Left colon (tissue), 2 donors: ENCODE measurements at regions not wholly inside any gene's neighbourhood (a gene's known extent, or its start where the extent isn't known, plus 50 kb on each side); places are given as distances from the start of the nearest gene placed in this dataset.

Source experiments
- ATAC-seq: fragments of 200-7000 bp; cut with Tn5 transposase; one replicate; pipeline ENCODE4 v1.9.1; 2020; ENCODE audit warnings: mild to moderate bottlenecking, moderate library complexity
- DNase-seq, 2 donors: peaks; one replicate each; pipeline ENCODE4 v3.0.0-alpha.2; 2020
- intact Hi-C, 2 donors: fragments of 100-400 bp; cut with DNase I in 1 of 2; cut with micrococcal nuclease in 1 of 2; formaldehyde crosslinking; loops; one replicate each; pipeline versions ENCODE4 v1.11.2 to v1.14.0; 2022; cut with DNase I, micrococcal nuclease
- donor health status: DM: no; HTN: no; CAD: no.
- donor health status: DM: yes; HTN: yes; CAD: no.

- no peak for ATAC-seq
- no peak for DNase-seq
- intact Hi-C loops: no loop called here
These were observed 135.7 kb downstream of the CMPK2 start for GRCh38 chr2:6730003-6730402.

DNA sequence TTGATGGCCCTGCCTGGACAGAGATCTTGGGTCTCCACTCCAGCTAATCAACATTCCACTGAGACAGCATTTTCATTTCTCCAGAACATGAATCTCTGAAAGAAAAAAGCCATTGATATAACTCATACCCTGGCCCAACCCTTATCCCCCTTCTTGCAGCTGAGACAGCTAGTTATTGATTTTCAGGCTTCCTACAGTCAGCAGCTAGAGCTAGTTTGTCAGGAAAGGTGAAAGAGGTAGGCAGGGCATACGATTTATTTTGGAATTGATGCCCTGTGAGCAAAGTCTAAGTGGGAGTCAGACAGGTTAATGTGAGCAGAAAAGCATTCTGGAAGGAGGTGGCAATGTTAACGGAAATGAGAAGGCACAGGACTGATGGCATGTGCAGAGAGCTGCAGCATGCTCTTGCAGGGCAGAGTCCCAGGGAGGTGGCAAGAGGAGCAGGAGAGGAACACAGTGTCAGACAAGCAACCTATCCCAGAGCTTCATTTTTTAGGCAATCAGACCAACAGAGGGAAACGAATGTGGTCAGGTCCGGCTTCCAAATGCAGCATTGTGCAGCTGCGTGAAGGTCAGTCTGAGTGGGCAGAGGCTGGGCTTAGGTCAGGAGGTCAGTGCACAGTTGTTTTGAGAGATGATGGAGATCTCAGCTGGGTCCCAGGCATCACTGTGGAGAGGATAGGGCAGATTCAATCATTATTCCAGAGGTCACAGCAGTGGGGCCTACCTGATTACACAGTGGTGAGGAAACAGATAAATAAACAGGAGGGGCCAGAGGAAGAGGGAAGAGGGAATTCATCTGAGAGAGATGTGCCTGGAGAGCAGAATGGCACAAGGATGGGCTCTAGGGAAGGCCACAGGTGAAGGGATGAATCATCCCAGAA is 134.8 kb downstream of the CMPK2 start:
- ATAC-seq (no peak), DNase-seq (no peak)
- intact Hi-C loops: no loop called here

DNA sequence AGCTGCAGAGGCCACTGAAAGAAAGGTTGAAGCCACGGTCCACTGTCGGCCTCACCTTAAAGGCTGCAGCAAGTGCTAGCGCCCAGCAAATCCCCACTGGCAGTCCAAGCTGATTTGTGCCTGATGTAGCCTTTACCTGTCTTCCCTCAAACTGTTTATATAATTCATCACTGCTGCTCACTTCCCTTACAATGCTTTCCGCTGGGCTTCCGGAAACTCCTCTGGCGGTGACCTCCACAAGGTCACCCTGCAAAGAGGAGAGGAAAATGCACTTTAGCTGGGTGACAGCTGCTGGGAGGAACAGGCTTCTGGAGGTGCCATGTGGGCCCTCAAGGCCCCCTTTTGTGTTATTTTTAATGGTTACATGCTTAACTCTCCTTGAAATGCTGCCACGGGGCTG is 126.2 kb downstream of the CMPK2 start:
- DNase-seq (no peak), ATAC-seq (no peak)
- intact Hi-C loops: no loop called here

- intact Hi-C loops: no loop called here
- DNase-seq (no peak), ATAC-seq (no peak)
These were observed 124.5 kb downstream of the CMPK2 start for GRCh38 chr2:6741229-6741628.

GRCh38 chr2:6744038-6744437 is 121.7 kb downstream of the CMPK2 start:
- no peak for ATAC-seq
- no peak for DNase-seq
- intact Hi-C loops: no loop called here

- DNase-seq: no peak
- intact Hi-C loops: no loop called here
- no peak for ATAC-seq
These were observed 118.3 kb downstream of the CMPK2 start for GRCh38 chr2:6747433-6747832.

- DNase-seq: no peak
- intact Hi-C loops: no loop called here
- no peak for ATAC-seq
These were observed 117.2 kb downstream of the CMPK2 start for GRCh38 chr2:6748406-6749067.

GRCh38 chr2:6749962-6750361 is 115.7 kb downstream of the CMPK2 start:
- no peak for ATAC-seq
- DNase-seq: no peak
- intact Hi-C loops: no loop called here

DNA sequence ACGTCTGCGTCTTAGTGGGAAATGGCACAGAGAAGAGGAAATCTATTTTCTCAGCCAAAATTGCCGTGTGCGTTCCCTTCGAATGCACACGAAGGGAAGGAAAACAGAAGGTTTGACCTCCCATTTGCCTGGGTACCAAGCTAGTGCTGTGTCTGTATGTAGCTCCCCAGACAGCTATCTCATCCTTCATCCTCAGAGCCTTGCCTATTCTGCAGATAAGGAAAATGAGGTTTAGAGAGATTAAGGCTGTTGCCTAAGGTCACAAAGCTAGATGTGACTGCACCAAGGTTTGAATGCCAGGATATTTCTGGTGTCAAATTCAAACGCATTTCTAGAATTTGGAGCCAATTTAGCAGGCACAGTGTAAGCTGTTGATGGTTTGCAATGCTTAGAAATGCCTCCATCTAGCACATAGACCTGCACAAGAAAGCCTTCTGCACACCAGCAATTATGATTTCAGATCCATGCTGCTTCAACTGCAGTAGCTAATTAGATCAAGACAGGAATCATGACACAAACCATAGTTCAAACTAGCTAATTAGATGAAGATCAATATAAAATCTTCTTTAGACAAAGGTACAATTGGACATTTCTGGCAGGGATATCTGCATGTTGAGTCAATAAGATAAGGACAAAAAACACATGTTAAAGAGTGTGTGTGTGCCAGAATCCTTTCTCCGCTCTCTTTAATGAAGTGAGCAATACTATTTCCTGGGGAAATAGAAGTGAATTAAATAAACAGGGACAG is 115.1 kb downstream of the CMPK2 start:
- intact Hi-C loops: no loop called here
- DNase-seq: no peak
- no peak for ATAC-seq

DNA sequence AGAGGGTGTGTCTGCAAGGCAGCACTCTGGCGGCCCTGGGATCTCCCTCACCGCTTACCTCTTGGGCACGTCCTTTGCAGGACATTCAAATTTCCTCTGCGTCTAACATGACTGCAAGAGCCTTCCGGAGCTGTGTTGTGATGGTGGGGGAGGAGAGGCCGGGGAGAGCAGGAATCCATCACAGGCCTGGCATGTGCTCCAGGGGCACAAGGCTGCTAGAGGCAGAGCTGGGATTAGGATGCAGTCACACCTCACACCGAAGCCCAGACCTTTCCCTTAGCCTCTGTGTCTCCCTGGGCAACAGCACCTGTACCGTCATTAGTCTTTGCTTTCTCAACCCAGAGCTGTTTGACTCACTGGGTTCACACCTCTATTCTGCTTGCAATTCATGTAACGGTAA is 111.3 kb downstream of the CMPK2 start:
- intact Hi-C loops: no loop called here
- no peak for DNase-seq
- no peak for ATAC-seq

GRCh38 chr2:6755456-6755855 is 110.3 kb downstream of the CMPK2 start:
- ATAC-seq (no peak), DNase-seq (no peak)
- intact Hi-C loops: no loop called here

DNA sequence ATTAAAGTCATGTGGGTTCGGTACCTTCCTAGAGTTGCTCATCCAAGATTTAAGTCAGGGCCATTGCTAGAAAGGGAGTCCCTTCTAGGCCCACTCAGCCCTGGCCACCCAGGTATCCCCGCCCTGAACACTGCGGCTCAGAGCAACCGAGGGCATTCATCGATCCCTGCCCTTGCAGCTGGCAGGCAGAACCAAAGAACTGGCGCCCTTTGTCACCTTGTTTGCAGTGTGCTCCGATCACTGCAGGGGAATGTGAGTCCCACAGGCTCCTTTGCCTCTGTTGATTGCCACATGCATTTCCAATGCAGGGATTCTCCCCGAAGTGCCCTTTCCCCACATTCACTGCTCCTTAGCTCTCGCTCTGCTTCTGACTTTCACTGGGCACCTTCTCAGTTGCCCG is 108.5 kb downstream of the CMPK2 start:
- no peak for ATAC-seq
- intact Hi-C loops: no loop called here

GRCh38 chr2:6759689-6760088 is 106.0 kb downstream of the CMPK2 start:
- ATAC-seq (no peak), DNase-seq (no peak)
- intact Hi-C loops: no loop called here

More for the DNA sequence above, 108.5 kb downstream of the CMPK2 start:
- no peak for DNase-seq

DNA sequence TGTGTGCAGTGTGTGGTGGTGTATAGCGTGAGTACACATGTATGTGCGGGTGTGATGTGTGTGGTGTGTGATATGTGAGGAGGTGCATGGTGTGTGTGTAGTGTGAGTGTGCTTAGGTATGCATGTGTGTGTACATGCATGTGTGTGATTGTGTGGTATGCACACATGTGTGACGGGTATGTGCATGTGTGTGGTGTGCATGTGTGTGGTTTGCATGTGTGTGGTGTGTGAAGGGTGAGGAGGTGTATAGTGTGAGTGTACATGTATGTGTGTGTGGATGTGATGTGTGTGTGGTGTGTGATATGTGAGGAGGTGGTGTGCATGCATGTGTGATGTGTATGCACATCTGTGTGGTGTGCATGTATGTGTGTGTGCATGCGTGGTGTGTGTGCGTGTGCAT is 105.6 kb downstream of the CMPK2 start:
- ATAC-seq: no peak
- intact Hi-C loops: no loop called here
- DNase-seq: no peak

- DNase-seq: no peak
- ATAC-seq: no peak
- intact Hi-C loops: no loop called here
These were observed 100.6 kb downstream of the CMPK2 start for GRCh38 chr2:6764968-6765723.

DNA sequence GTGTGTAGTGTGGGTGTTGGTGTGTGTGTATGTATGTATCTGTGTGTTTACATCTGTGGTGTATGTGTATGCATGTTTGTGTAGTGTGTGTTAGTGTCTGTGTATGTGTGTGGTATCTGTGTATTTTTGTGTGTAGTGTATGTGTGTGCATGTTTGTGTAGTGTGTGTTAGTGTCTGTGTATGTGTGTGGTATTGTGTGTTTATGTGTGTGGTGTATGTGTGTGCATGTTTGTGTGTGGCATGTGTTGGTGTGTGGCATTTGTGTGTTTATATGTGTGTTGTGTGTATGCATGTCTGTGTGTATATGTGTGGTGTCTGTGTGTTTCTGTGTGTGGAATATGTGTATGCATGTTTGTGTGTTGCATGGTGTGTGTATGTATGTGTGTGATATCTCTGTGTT is 96.4 kb downstream of the CMPK2 start:
- ATAC-seq: no peak
- intact Hi-C loops: no loop called here
- no peak for DNase-seq

DNA sequence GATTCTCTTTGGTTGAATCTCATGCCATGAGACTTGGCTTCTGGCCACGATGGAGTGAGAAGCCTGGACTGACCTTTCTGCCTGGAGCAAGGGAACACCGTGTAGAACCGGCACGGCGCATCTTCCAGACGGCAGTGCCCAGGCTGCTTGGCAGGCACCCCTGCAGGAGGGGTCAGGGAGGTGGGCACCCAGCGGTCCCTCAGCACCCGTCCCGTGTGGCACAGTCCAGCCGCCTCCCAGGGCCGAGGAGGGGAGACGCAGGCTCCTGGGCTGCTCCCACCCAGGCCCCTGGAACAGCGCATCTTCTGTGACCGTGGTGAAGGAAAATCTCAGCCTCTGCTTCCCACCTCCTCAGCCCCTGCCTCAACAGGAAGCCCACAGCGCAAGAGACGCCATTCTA is 95.7 kb downstream of the CMPK2 start:
- ATAC-seq (no peak), DNase-seq (no peak)
- intact Hi-C loops: no loop called here

DNA sequence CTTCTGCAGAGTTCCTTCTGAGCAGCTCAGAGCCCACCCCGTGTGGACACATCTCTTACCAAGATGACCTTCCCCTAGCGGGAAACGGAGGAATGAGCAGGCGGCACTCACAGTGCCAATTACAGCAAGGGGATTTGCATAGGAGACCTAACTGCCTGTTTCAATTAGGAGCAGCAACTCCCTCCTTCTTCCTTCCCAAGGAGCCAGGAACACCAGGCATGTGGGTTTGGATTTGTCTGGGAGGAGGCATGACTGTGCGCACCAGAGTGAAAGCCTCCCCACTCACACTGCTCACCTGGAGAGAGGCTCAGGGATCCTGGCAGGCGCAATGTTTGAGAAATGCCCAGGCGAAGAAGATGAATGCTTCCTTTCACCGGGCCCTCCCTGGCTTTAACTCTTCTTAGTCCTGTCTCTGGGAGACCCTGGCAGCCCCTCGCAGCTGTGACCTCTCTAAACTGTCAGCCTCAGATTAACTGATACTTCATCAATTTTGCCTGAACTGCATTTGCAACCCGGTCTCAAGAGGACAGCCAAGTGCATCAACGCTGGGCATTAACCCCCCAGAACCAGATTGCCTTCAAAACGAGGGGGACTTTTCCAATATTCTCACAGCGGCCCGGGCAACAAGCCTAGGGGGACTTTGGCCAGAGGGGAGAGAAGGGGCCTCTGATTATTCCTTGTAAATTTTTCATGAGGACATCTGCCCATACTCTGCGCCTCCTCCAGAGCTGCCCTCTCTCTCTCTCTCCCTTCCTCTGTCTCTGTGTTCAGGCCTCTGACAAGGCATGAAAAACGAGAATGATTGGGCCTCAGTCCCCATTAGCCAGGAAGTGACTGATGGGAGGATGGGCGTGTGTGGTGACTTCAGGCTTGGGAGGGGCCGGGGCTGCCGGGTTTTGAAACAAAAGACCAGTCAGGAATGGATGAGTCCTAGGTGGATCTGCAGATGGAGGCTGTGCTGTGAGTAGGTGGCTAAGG is 93.8 kb downstream of the CMPK2 start:
- ATAC-seq: no peak
- DNase-seq: no peak
- intact Hi-C loops: no loop called here
